GM06990 (cell line): ENCODE measurements at regions not wholly inside any gene's neighbourhood (a gene's known extent, or its start where the extent isn't known, plus 50 kb on each side); places are given as distances from the start of the nearest gene placed in this dataset.

Experiments
- DNase-seq: peaks from one replicate; pipeline ENCODE4 v3.0.0-alpha.2; 2011; ENCODE audit not compliant: insufficient read length; ENCODE audit errors: extremely low read depth
- H3K27me3 ChIP-seq: replicated peaks from 2 replicates; pipeline ENCODE4 v1.6.0; 2011; ENCODE audit warnings: low read length; ENCODE audit not compliant: control insufficient read depth, insufficient read depth
- H3K36me3 ChIP-seq: 2 replicates; pipeline ENCODE4 v1.5.1; 2011; ENCODE audit warnings: low read length; ENCODE audit not compliant: control insufficient read depth, insufficient read depth
- H3K4me3 ChIP-seq: replicated peaks from 2 replicates; pipeline ENCODE4 v1.5.1; 2011; ENCODE audit warnings: low read depth, mild to moderate bottlenecking, control low read depth, low read length
- CTCF ChIP-seq: IDR thresholded peaks from 2 replicates; pipeline ENCODE4 v1.5.1; 2011; ENCODE audit warnings: low read length, control low read depth, mild to moderate bottlenecking, inconsistent platforms; ENCODE audit not compliant: insufficient read depth, poor library complexity, severe bottlenecking

- H3K36me3 ChIP-seq = no peaks in the 10 kb centered on the region
- no peak for DNase-seq
- no peak overlapping the region for H3K4me3 ChIP-seq
- H3K27me3 ChIP-seq = no peaks in the 10 kb centered on the region
- no peak for TF ChIP-seq CTCF
Measured at GRCh38 chr2:18401471-18401870, 159.0 kb downstream of the RDH14 start.

GRCh38 chr2:18399601-18400000 lies 160.9 kb downstream of the RDH14 start:
- no peak for DNase-seq

GRCh38 chr2:18398833-18399232 lies 161.6 kb downstream of the RDH14 start:
- Histone ChIP-seq H3K36me3 (no peaks in the 10 kb centered on the region), H3K27me3 (no peaks in the 10 kb centered on the region), H3K4me3 (no peak overlapping the region)
- DNase-seq = no peak
- no peak for TF ChIP-seq CTCF

More at GRCh38 chr2:18399601-18400000, 160.9 kb downstream of the RDH14 start:
- TF ChIP-seq CTCF = no peak
- Histone ChIP-seq H3K4me3 (no peak overlapping the region), H3K36me3 (no peaks in the 10 kb centered on the region), H3K27me3 (no peaks in the 10 kb centered on the region)

GRCh38 chr2:18396329-18397010 lies 164.0 kb downstream of the RDH14 start:
- no peak overlapping the region for H3K4me3 ChIP-seq
- no peaks in the 10 kb centered on the region for H3K36me3 ChIP-seq
- no peak for TF ChIP-seq CTCF
- no peak for DNase-seq
- H3K27me3 ChIP-seq = no peaks in the 10 kb centered on the region

- Histone ChIP-seq H3K4me3 (no peak overlapping the region), H3K27me3 (no peaks in the 10 kb centered on the region), H3K36me3 (no peaks in the 10 kb centered on the region)
- no peak for DNase-seq
- no peak for TF ChIP-seq CTCF
Measured at GRCh38 chr2:18395555-18395954, 164.9 kb downstream of the RDH14 start.

GRCh38 chr2:18387441-18388206 lies 172.8 kb downstream of the RDH14 start:
- Histone ChIP-seq H3K4me3 (no peak overlapping the region), H3K27me3 (no peaks in the 10 kb centered on the region; the same call in 1 of the 2 replicates), H3K36me3 (no peaks in the 10 kb centered on the region)
- TF ChIP-seq CTCF = peak; percentile 94
- no peak for DNase-seq
